Right lung (tissue), 2 donors: ENCODE measurements at regions not wholly inside any gene's neighbourhood (a gene's known extent, or its start where the extent isn't known, plus 50 kb on each side); places are given as distances from the start of the nearest gene placed in this dataset.
A peak's percentile ranks its signal among the peaks of the same experiment; 100 is the strongest.
"Not testable (repeated sequence)": the region's sequence is repeated elsewhere in the genome, so short reads cannot be mapped to it uniquely, and the experiment has no call there.

ENCODE experiments used
- DNase-seq, 2 donors: peaks; one replicate each; pipeline ENCODE4 v3.0.0-alpha.2; 2013

- no peak for DNase-seq
Measured at GRCh38 chr3:86887876-86888275, 103.1 kb downstream of the VGLL3 start.

- no peak for DNase-seq
Measured at GRCh38 chr3:86880066-86880465, 110.9 kb downstream of the VGLL3 start.

- not testable (repeated sequence) for DNase-seq
Measured at GRCh38 chr3:86876504-86877181, 114.3 kb downstream of the VGLL3 start.

GRCh38 chr3:86874790-86875189 is 116.2 kb downstream of the VGLL3 start:
- DNase-seq = not testable (repeated sequence)

GRCh38 chr3:86869566-86869965 is 121.4 kb downstream of the VGLL3 start:
- no peak for DNase-seq

GRCh38 chr3:86867982-86868381 is 123.0 kb downstream of the VGLL3 start:
- peak; percentile 64 to 65 for DNase-seq

- no peak for DNase-seq
Measured at GRCh38 chr3:86865506-86865905, 125.4 kb downstream of the VGLL3 start.

GRCh38 chr3:86856711-86857110 is 134.2 kb downstream of the VGLL3 start:
- no peak for DNase-seq

- DNase-seq = no peak
Measured at GRCh38 chr3:86849991-86850390, 141.0 kb downstream of the VGLL3 start.

- DNase-seq = no peak
Measured at GRCh38 chr3:86845726-86846125, 145.2 kb downstream of the VGLL3 start.

GRCh38 chr3:86838927-86839326 is 152.0 kb downstream of the VGLL3 start:
- DNase-seq = no peak

GRCh38 chr3:86837871-86838270 is 153.1 kb downstream of the VGLL3 start:
- DNase-seq = no peak

GRCh38 chr3:86830566-86830965 is 160.4 kb downstream of the VGLL3 start:
- DNase-seq = peak; percentile 45 to 52

- DNase-seq = no peak
Measured at GRCh38 chr3:86828751-86829150, 162.2 kb downstream of the VGLL3 start.

GRCh38 chr3:86827582-86827981 is 163.4 kb downstream of the VGLL3 start:
- DNase-seq = not testable (repeated sequence)

- no peak for DNase-seq
Measured at GRCh38 chr3:86826292-86826691, 164.7 kb downstream of the VGLL3 start.

- DNase-seq = no peak
Measured at GRCh38 chr3:86815880-86816279, 175.1 kb downstream of the VGLL3 start.

- DNase-seq = no peak
Measured at GRCh38 chr3:86814918-86815655, 175.9 kb downstream of the VGLL3 start.

GRCh38 chr3:86814321-86814720 is 176.6 kb downstream of the VGLL3 start:
- DNase-seq = no peak

- no peak for DNase-seq
Measured at GRCh38 chr3:86801921-86802320, 189.0 kb downstream of the VGLL3 start.

- DNase-seq = no peak
Measured at GRCh38 chr3:86801066-86801465, 189.9 kb downstream of the VGLL3 start.

- no peak for DNase-seq
Measured at GRCh38 chr3:86800116-86800515, 190.8 kb downstream of the VGLL3 start.

- no peak for DNase-seq
Measured at GRCh38 chr3:86797946-86798345, 193.0 kb downstream of the VGLL3 start.
